Right atrium auricular region (tissue), 2 donors: ENCODE measurements at regions not wholly inside any gene's neighbourhood (a gene's known extent, or its start where the extent isn't known, plus 50 kb on each side); places are given as distances from the start of the nearest gene placed in this dataset.

Source experiments
- DNase-seq: peaks from one replicate; pipeline ENCODE4 v3.0.0-alpha.2; 2019; ENCODE audit warnings: low spot score
- H3K27ac ChIP-seq, 2 donors: fragments of 200-600 bp; sonication (generic); 1 replicate in 1 of 2; 2 replicates in 1 of 2; pipeline ENCODE4 v1.5.1; 2016 to 2019
- H3K27me3 ChIP-seq, 2 donors: fragments of 200-600 bp; sonication (generic); one replicate each; pipeline versions ENCODE4 v1.5.1 to v1.6.0; 2017 to 2019
- H3K36me3 ChIP-seq: fragments of 200-600 bp; sonication (generic); one replicate; pipeline ENCODE4 v1.5.1; 2016
- H3K4me1 ChIP-seq, 2 donors: fragments of 200-600 bp; sonication (generic); one replicate each; pipeline versions ENCODE4 v1.5.1 to v1.6.0; 2017 to 2019
- H3K4me3 ChIP-seq, 2 donors: fragments of 200-600 bp; sonication (generic); 1 replicate in 1 of 2; 2 replicates in 1 of 2; pipeline ENCODE4 v1.5.1; 2017 to 2019; ENCODE audit warnings: mild to moderate bottlenecking in 1 of 2, moderate library complexity in 1 of 2
- H3K9me3 ChIP-seq, 2 donors: fragments of 200-600 bp; sonication (generic); one replicate each; pipeline ENCODE4 v1.5.1; 2019
- TF ChIP-seq, protein P1 (sequence below), 2 donors: fragments of 200-600 bp; sonication (generic); IDR thresholded peaks; one replicate each; pipeline ENCODE4 v1.5.1; 2019; ENCODE audit warnings: antibody characterized with exemption in 2 of 2

DNA sequence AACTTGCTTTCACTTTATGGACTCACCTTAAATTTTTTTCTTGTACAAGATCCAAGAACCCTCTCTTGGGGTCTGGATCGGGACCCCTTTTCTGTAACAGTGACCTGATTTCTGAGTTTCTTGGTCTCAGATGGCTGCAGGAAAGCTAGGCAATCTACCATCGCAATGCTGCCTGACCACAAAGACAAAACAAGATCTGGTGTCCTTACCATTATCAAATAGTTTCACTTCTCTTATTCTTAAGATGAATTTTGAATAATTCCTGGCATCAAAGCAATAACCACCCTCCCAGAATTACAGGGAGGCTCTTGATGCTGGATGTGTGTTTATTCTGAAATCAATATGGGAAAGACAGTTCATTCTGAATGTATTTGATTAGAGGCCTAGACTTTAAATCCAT, 77.4 kb upstream of the FRMD4A start:
- no peaks in the 10 kb centered on the region for H3K9me3 ChIP-seq
- no peaks in the 10 kb centered on the region for H3K4me1 ChIP-seq
- H3K27me3 ChIP-seq = no peaks in the 10 kb centered on the region
- H3K36me3 ChIP-seq = no peaks in the 10 kb centered on the region
- no peak overlapping the region for H3K27ac ChIP-seq
- TF ChIP-seq, protein P1, sequence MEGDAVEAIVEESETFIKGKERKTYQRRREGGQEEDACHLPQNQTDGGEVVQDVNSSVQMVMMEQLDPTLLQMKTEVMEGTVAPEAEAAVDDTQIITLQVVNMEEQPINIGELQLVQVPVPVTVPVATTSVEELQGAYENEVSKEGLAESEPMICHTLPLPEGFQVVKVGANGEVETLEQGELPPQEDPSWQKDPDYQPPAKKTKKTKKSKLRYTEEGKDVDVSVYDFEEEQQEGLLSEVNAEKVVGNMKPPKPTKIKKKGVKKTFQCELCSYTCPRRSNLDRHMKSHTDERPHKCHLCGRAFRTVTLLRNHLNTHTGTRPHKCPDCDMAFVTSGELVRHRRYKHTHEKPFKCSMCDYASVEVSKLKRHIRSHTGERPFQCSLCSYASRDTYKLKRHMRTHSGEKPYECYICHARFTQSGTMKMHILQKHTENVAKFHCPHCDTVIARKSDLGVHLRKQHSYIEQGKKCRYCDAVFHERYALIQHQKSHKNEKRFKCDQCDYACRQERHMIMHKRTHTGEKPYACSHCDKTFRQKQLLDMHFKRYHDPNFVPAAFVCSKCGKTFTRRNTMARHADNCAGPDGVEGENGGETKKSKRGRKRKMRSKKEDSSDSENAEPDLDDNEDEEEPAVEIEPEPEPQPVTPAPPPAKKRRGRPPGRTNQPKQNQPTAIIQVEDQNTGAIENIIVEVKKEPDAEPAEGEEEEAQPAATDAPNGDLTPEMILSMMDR (IDR thresholded peaks at IDR 0.05) = no peak
- no peak for DNase-seq
- no peak overlapping the region for H3K4me3 ChIP-seq

DNA sequence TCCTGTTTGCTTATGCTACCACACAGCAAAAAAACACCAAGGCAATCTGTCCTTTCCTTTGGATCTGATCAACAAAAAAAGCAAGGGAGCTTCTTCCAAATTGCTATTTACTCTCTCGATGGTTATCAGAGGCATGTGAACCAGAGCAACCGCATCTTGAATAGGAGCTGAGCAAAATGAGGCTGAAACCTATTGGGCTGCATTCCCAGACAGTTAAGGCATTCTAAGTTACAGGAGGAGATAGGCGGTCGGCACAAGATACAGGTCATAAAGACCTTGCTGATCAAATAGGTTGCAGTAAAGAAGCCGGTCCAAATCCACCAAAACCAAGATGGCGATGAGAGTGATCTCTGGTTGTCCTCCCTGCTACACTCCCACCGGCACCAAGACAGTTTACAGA, 76.8 kb upstream of the FRMD4A start:
- H3K4me1 ChIP-seq = no peaks in the 10 kb centered on the region
- no peaks in the 10 kb centered on the region for H3K9me3 ChIP-seq
- no peak for DNase-seq
- no peaks in the 10 kb centered on the region for H3K27me3 ChIP-seq
- TF ChIP-seq, protein P1 (IDR thresholded peaks at IDR 0.05) = no peak
- H3K4me3 ChIP-seq = no peak overlapping the region
- no peaks in the 10 kb centered on the region for H3K36me3 ChIP-seq
- H3K27ac ChIP-seq = no peak overlapping the region

DNA sequence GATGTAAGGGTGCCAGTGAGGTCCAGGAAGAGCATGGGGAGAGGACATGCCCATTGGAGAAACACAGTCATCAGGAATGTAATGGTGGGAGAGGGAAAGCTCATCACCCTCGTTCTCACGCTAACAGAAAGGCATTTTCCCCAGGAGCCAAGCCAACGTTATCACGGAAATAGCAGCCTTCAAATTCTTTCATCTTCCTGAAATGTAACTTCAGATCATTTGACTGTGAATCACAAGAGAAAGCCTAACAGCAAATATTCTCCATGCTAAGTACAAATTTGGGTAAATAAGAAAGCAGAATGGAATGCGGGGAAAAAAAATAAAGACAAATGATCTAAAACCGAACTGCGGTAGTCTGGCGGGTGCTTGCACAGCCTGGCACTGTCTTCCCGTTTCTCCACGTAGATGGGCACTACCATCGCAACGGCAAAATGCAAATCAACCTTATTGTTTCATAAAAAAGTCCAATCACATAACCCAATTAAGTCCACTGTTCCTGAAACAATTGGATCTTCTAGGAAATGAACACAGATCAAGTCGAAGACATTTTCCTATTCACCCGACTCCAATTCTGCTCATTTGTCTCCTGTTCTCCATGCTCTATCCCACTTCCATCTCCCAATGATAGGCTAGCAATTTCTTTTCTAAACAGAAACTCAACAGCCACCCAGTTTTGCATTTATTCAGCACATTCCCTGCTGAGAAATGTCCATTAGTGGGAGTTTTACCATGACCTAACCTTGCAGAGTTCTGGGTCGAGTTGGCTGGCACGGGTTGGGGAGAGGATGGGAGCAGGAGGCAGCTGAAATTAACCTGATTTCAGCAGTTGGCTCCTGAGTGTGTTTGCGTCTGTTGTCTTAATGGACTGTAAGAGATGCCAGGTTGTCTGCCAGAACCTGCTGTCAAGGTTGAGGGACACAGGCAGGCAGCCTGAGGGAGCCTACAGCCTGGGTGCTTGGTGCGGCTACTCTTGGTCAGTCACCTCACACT, 74.6 kb upstream of the FRMD4A start:
- Histone ChIP-seq H3K36me3 (no peaks in the 10 kb centered on the region), H3K4me1 (no peaks in the 10 kb centered on the region), H3K4me3 (no peak overlapping the region), H3K9me3 (no peaks in the 10 kb centered on the region), H3K27me3 (no peaks in the 10 kb centered on the region), H3K27ac (no peak overlapping the region)
- no peak for DNase-seq
- TF ChIP-seq, protein P1 (IDR thresholded peaks at IDR 0.05) = no peak

DNA sequence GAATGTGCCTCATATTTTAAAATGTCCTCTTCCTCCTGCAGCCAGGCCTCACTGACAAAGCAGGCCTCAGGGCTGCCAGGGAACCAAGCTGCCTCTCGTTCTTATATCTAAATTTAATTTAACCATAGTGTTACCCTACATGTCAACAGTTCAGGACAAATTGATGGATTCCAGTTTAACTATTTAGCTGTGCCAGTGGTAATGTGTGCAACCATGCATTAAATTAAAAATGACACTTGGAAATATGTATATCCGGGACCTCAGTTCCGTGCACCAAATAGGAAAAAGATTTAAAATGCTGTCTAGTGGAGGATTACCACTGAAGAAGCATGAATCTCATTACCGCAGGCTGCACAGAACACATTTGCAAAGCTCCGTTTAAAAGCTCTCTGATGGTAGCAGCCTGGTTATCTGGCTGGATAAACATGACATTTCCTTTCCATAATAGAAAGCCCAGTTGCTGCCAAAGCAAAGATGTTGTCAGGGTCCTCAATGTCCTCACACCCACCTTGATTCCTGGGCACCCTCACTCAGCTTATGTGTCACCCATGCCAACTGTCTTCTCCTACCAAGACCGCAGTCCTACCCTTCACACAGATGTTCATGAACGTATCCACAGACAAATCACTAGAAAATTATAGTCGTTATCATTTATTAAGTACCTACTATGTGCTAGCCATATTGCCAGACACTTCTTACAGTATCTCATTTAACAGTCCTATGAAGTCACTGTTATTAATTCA, 73.3 kb upstream of the FRMD4A start:
- Histone ChIP-seq H3K27me3 (no peaks in the 10 kb centered on the region), H3K9me3 (no peaks in the 10 kb centered on the region), H3K4me3 (no peak overlapping the region), H3K4me1 (no peaks in the 10 kb centered on the region), H3K36me3 (no peaks in the 10 kb centered on the region), H3K27ac (no peak overlapping the region)
- DNase-seq = no peak
- TF ChIP-seq, protein P1 (IDR thresholded peaks at IDR 0.05) = no peak

DNA sequence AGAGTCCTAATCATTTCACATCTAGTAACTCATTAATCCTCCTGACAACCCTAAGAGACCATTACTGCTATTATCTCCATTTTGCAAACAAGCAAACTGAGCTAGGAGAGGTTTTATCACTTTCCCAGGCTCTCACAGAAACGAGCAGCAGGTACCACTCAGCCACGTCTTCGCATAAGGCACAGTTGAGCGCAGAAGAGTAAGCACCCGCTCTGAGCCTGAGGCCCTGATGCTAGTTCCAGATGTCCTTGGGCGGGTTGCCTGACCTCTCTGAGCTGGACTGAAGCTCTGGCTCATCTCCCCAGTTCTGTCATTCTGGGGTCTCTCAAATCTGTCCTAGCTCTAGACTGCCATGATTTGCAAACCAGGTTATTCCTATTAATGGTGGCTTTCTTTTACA, 72.6 kb upstream of the FRMD4A start:
- TF ChIP-seq, protein P1 (IDR thresholded peaks at IDR 0.05) = no peak
- Histone ChIP-seq H3K4me3 (no peak overlapping the region), H3K9me3 (no peaks in the 10 kb centered on the region), H3K4me1 (no peaks in the 10 kb centered on the region), H3K36me3 (no peaks in the 10 kb centered on the region), H3K27me3 (no peaks in the 10 kb centered on the region), H3K27ac (no peak overlapping the region)
- no peak for DNase-seq
